Stimulated activated CD8-positive, alpha-beta memory T cell treated with anti-CD3 and anti-CD28 coated beads, Interleukin-4, amount 100 ng/mL, for 48 hours (primary cell): ENCODE measurements at regions not wholly inside any gene's neighbourhood (a gene's known extent, or its start where the extent isn't known, plus 50 kb on each side); places are given as distances from the start of the nearest gene placed in this dataset.
"Not testable (repeated sequence)": the region's sequence is repeated elsewhere in the genome, so short reads cannot be mapped to it uniquely, and the experiment has no call there.

Experiments
- DNase-seq: peaks from one replicate; pipeline ENCODE4 v3.0.0-alpha.2; 2020

GRCh38 chr10:28354511-28354910 is 51.6 kb upstream of the MPP7 start:
- DNase-seq: no peak

GRCh38 chr10:28355376-28355775 is 52.5 kb upstream of the MPP7 start:
- no peak for DNase-seq

- no peak for DNase-seq
Observed at GRCh38 chr10:28359334-28359733, 56.5 kb upstream of the MPP7 start.

GRCh38 chr10:28360175-28360574 is 57.3 kb upstream of the MPP7 start:
- DNase-seq: no peak

GRCh38 chr10:28363376-28363775 is 60.5 kb upstream of the MPP7 start:
- no peak for DNase-seq

- DNase-seq: no peak
Observed at GRCh38 chr10:28365840-28366239, 63.0 kb upstream of the MPP7 start.

- DNase-seq: no peak
Observed at GRCh38 chr10:28366994-28367393, 64.1 kb upstream of the MPP7 start.

GRCh38 chr10:28367413-28367812 is 64.5 kb upstream of the MPP7 start:
- DNase-seq: no peak

GRCh38 chr10:28367929-28368484 is 65.1 kb upstream of the MPP7 start:
- DNase-seq: peak; percentile 67

- no peak for DNase-seq
Observed at GRCh38 chr10:28370107-28370835, 67.4 kb upstream of the MPP7 start.

GRCh38 chr10:28371638-28372037 is 68.8 kb upstream of the MPP7 start:
- not testable (repeated sequence) for DNase-seq

- DNase-seq: no peak
Observed at GRCh38 chr10:28374036-28374435, 71.2 kb upstream of the MPP7 start.

- DNase-seq: no peak
Observed at GRCh38 chr10:28375399-28376354, 72.8 kb upstream of the MPP7 start.

- DNase-seq: no peak
Observed at GRCh38 chr10:28378986-28379585, 76.2 kb upstream of the MPP7 start.

- DNase-seq: no peak
Observed at GRCh38 chr10:28381466-28381865, 78.6 kb upstream of the MPP7 start.

- DNase-seq: peak; percentile 94
Observed at GRCh38 chr10:28381903-28382347, 79.1 kb upstream of the MPP7 start.

GRCh38 chr10:28382525-28383269 is 79.8 kb upstream of the MPP7 start:
- DNase-seq: no peak

- no peak for DNase-seq
Observed at GRCh38 chr10:28384557-28384956, 81.7 kb upstream of the MPP7 start.

GRCh38 chr10:28385748-28386502 is 83.1 kb upstream of the MPP7 start:
- DNase-seq: no peak

- DNase-seq: no peak
Observed at GRCh38 chr10:28386503-28386868, 83.6 kb upstream of the MPP7 start.

- DNase-seq: no peak
Observed at GRCh38 chr10:28387140-28387539, 84.3 kb upstream of the MPP7 start.

GRCh38 chr10:28391283-28391682 is 88.4 kb upstream of the MPP7 start:
- no peak for DNase-seq
